HL-60 (cell line): ENCODE measurements at regions not wholly inside any gene's neighbourhood (a gene's known extent, or its start where the extent isn't known, plus 50 kb on each side); places are given as distances from the start of the nearest gene placed in this dataset.

Experiments used
- GABPA ChIP-seq: IDR thresholded peaks from 2 replicates; pipeline ENCODE4 v1.6.1; 2012; ENCODE audit warnings: low read depth
- POLR2AphosphoS5 ChIP-seq: IDR thresholded peaks from 2 replicates; pipeline ENCODE4 v1.6.1; 2012; ENCODE audit warnings: low read depth
- TF ChIP-seq, protein P1 (sequence below): IDR thresholded peaks from one replicate; pipeline ENCODE4 v1.5.1; 2011; ENCODE audit warnings: low read length, control low read depth, inconsistent platforms; ENCODE audit not compliant: insufficient read depth

GRCh38 chr6:139985236-139985815 is 610.9 kb upstream of the CITED2 start:
- TF ChIP-seq, protein P1, sequence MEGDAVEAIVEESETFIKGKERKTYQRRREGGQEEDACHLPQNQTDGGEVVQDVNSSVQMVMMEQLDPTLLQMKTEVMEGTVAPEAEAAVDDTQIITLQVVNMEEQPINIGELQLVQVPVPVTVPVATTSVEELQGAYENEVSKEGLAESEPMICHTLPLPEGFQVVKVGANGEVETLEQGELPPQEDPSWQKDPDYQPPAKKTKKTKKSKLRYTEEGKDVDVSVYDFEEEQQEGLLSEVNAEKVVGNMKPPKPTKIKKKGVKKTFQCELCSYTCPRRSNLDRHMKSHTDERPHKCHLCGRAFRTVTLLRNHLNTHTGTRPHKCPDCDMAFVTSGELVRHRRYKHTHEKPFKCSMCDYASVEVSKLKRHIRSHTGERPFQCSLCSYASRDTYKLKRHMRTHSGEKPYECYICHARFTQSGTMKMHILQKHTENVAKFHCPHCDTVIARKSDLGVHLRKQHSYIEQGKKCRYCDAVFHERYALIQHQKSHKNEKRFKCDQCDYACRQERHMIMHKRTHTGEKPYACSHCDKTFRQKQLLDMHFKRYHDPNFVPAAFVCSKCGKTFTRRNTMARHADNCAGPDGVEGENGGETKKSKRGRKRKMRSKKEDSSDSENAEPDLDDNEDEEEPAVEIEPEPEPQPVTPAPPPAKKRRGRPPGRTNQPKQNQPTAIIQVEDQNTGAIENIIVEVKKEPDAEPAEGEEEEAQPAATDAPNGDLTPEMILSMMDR, result no peak
- no peak for TF ChIP-seq POLR2AphosphoS5
- TF ChIP-seq GABPA, result no peak
